NB4 (cell line): ENCODE measurements at regions not wholly inside any gene's neighbourhood (a gene's known extent, or its start where the extent isn't known, plus 50 kb on each side); places are given as distances from the start of the nearest gene placed in this dataset.

Source experiments
- CTCF ChIP-seq: IDR thresholded peaks from one replicate; pipeline ENCODE4 v1.5.1; 2012; ENCODE audit warnings: low read depth, low read length
- MAX ChIP-seq: IDR thresholded peaks from 2 replicates; pipeline ENCODE4 v1.6.1; 2011; ENCODE audit warnings: low read depth, low read length
- POLR2A ChIP-seq: IDR thresholded peaks from 2 replicates; pipeline ENCODE4 v1.6.1; 2011; ENCODE audit warnings: mild to moderate bottlenecking; ENCODE audit not compliant: insufficient read length; ENCODE audit errors: extremely low read depth

DNA sequence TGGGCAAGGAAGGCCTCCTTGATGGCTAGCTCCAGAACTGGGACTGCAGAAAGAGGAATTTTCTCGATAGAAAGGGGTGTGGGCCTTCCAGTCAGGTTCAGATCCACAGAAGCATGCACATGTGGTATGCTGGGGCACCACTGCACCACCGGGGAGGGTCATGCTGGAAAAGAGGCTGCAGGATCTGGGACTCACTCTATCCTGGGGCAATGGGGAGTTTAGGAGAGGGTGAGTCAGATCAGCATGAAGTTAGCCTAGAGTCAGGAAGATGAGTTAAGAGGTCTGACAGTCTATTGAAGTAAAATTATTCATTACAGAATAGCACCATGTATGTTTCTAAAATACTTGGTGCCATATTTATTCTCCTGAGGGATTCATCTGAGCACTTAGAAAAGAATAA lies 130.2 kb upstream of the TOPAZ1 start:
- TF ChIP-seq MAX: no peak
- no peak for TF ChIP-seq CTCF
- TF ChIP-seq POLR2A: no peak
